GM12864 (cell line): ENCODE measurements at regions not wholly inside any gene's neighbourhood (a gene's known extent, or its start where the extent isn't known, plus 50 kb on each side); places are given as distances from the start of the nearest gene placed in this dataset.

Experiments
- DNase-seq: peaks from one replicate; pipeline ENCODE4 v3.0.0-alpha.2; 2011; ENCODE audit warnings: low read depth
- H3K4me3 ChIP-seq: 2 replicates; pipeline ENCODE4 v1.5.1; 2011; ENCODE audit warnings: mild to moderate bottlenecking, low read depth, low read length, control low read depth
- CTCF ChIP-seq: IDR thresholded peaks from 2 replicates; pipeline ENCODE4 v1.5.1; 2011; ENCODE audit warnings: low read depth, mild to moderate bottlenecking, moderate library complexity, low read length, control low read depth, inconsistent platforms; ENCODE audit errors: missing control alignments

DNA sequence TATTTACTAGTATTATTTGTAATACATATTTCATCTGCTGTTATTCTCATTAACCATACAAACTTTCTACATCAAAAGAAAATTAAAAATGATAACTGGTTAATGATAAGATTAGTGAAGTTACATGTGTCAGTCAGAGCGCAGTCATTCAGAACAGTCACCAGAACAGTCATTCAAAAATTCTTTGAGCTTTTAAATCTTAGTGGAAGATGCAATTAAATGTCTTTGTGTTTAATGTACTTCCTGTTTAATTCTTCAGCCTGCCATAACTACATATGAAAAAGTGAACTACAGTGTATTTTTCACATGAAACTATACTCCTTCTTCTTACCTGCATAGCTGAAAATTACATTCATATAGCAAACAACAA is 179.7 kb upstream of the NDST4 start:
- no peak for DNase-seq
- no peak overlapping the region for H3K4me3 ChIP-seq
- TF ChIP-seq CTCF, result no peak

DNA sequence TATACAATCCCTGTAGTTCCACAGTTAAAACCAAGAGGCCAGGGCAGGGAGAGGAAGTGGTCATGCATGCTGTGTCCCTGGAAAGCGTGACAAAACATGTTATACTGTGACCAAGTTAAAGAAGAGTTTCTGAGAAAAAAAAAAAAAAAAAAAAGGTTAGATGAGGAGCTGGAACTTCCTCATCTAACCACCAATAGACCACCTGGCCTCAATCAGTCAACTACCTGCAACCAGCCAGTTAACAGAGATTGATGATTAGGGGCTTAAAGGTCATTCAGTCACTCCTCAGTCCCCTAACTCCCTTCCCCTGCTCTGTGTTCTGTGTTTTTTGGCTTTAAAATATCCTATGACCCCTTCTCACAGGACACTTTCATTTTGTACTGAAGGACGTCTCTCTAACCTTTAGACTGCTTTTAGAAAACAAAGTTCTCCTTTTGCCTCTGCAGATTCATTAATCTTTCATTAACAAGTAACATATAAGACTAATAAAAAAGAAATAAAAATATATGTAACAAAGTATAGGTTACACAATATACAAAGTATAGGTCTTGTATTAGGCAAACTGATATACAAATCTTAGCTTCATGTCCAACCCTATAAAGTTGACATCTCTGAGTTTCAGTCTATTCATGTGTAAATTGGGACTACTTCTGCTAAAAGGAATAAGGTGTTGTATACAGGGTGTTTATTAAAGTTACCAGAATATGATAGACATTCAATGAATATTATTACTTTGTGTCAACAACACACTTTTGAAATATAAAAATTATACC is 179.1 kb upstream of the NDST4 start:
- no peak for TF ChIP-seq CTCF
- no peak overlapping the region for H3K4me3 ChIP-seq
- DNase-seq, result no peak

- H3K4me3 ChIP-seq, result no peak overlapping the region
- TF ChIP-seq CTCF, result no peak
- no peak for DNase-seq
These were observed 174.0 kb upstream of the NDST4 start for GRCh38 chr4:115287426-115287825.

DNA sequence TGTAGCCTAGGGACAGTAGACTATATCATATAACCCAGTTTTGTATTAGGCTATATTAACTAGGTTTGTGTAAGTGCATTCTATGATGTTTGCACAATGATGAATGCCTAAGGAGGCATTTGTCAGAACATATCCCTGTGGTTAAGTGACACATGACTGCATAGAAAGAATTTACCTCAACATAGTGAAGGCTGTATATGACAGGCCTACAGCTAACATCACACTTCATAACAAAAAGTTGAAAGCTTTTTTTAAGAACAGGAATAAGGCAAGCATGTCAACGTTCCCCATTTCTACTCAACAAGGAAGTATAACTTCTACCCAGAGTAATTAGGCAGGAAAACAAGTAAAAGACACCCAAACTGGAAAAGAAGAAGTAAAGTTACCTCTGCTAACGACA is 165.9 kb upstream of the NDST4 start:
- no peak for DNase-seq
- TF ChIP-seq CTCF, result no peak
- no peak overlapping the region for H3K4me3 ChIP-seq

- no peak for DNase-seq
- TF ChIP-seq CTCF, result no peak
- no peak overlapping the region for H3K4me3 ChIP-seq
These were observed 165.4 kb upstream of the NDST4 start for GRCh38 chr4:115278830-115279229.

GRCh38 chr4:115275615-115276014 is 162.2 kb upstream of the NDST4 start:
- DNase-seq, result no peak
- TF ChIP-seq CTCF, result no peak
- no peak overlapping the region for H3K4me3 ChIP-seq

DNA sequence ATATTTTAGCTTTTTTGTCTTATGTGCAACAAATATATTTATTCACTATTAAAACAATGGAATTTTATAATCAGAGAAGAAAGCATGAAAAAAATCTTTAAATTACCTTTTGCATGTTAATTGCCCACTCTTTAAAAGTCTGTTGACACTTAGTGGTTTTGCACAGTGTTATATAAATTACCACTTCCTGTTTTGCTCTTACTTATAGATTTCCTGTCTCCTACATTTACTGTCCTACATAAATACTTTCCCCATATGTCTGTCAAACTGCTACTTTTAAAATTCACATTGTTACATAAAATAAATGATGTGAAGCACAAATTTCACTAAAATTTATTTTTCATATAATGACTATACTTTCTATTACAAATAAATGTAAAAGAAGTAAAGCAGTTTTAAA is 161.1 kb upstream of the NDST4 start:
- H3K4me3 ChIP-seq, result no peak overlapping the region
- no peak for DNase-seq
- no peak for TF ChIP-seq CTCF
